Uterus (tissue), 2 donors: ENCODE measurements at regions not wholly inside any gene's neighbourhood (a gene's known extent, or its start where the extent isn't known, plus 50 kb on each side); places are given as distances from the start of the nearest gene placed in this dataset.
"Not testable (repeated sequence)": the region's sequence is repeated elsewhere in the genome, so short reads cannot be mapped to it uniquely, and the experiment has no call there.

Source experiments
- CTCF ChIP-seq, 4 experiments: fragments of 200-600 bp in 2 of 4; fragments of 450-650 bp in 2 of 4; sonication (generic) in 2 of 4; IDR thresholded peaks; one replicate each; pipeline ENCODE4 v1.5.1; 2016 to 2019; ENCODE audit warnings: antibody characterized with exemption in 4 of 4, mild to moderate bottlenecking in 2 of 4, moderate library complexity in 1 of 4
- POLR2A ChIP-seq, 2 donors: fragments of 450-650 bp; IDR thresholded peaks; one replicate each; pipeline ENCODE4 v1.6.1; 2016; ENCODE audit warnings: antibody characterized with exemption in 2 of 2, mild to moderate bottlenecking in 1 of 2, moderate library complexity in 1 of 2

- TF ChIP-seq CTCF, POLR2A (IDR thresholded peaks at IDR 0.05): not testable (repeated sequence)
Measured at GRCh38 chr4:165819126-165819525, 53.9 kb upstream of the TLL1 start.
